SK-N-SH treated with all-trans-retinoic acid at 6 μM for 48 hours (cell line): ENCODE measurements at regions not wholly inside any gene's neighbourhood (a gene's known extent, or its start where the extent isn't known, plus 50 kb on each side); places are given as distances from the start of the nearest gene placed in this dataset.

Experiments used
- ATAC-seq: fragments of 200-7000 bp; cut with Tn5 transposase; 3 replicates; pipeline ENCODE4 v1.9.1; 2020; ENCODE audit warnings: mild to moderate bottlenecking, moderate library complexity
- CREB5 ChIP-seq: fragments of 250-450 bp; sonication (Bioruptor Pico); IDR thresholded peaks from 2 replicates; pipeline ENCODE4 v1.5.1; 2020; ENCODE audit warnings: low read depth, mild to moderate bottlenecking, moderate library complexity
- CSRNP3 ChIP-seq: fragments of 250-450 bp; sonication (Bioruptor Pico); IDR thresholded peaks from 2 replicates; pipeline ENCODE4 v1.5.1; 2021; ENCODE audit warnings: mild to moderate bottlenecking, moderate library complexity
- GLIS3 ChIP-seq: fragments of 250-450 bp; sonication (Bioruptor Pico); IDR thresholded peaks from 2 replicates; pipeline ENCODE4 v1.5.0; 2020; ENCODE audit warnings: mild to moderate bottlenecking, moderate library complexity
- ISL1 ChIP-seq: fragments of 250-450 bp; sonication (Bioruptor Pico); IDR thresholded peaks from 2 replicates; pipeline ENCODE4 v2.1.2; 2022; ENCODE audit warnings: mild to moderate bottlenecking, moderate library complexity
- PATZ1 ChIP-seq: fragments of 250-450 bp; sonication (Bioruptor Pico); IDR thresholded peaks from 2 replicates; pipeline ENCODE4 v1.8.0; 2020; ENCODE audit warnings: mild to moderate bottlenecking, moderate library complexity, borderline replicate concordance
- POU6F1 ChIP-seq: fragments of 250-450 bp; sonication (Bioruptor Pico); IDR thresholded peaks from 2 replicates; pipeline ENCODE4 v1.8.0; 2021; ENCODE audit warnings: low read depth, mild to moderate bottlenecking, moderate library complexity, borderline replicate concordance
- RARB ChIP-seq: fragments of 250-450 bp; sonication (Bioruptor Pico); IDR thresholded peaks from 2 replicates; pipeline ENCODE4 v1.8.0; 2021; ENCODE audit warnings: mild to moderate bottlenecking, moderate library complexity
- SNAI2 ChIP-seq: fragments of 250-450 bp; sonication (Bioruptor Pico); IDR thresholded peaks from 2 replicates; pipeline ENCODE4 v1.5.0; 2020; ENCODE audit warnings: mild to moderate bottlenecking, moderate library complexity
- TOX ChIP-seq: fragments of 250-450 bp; sonication (Bioruptor Pico); IDR thresholded peaks from 2 replicates; pipeline ENCODE4 v1.8.0; 2021; ENCODE audit warnings: mild to moderate bottlenecking, moderate library complexity, borderline replicate concordance
- TSHZ2 ChIP-seq: fragments of 250-450 bp; sonication (Bioruptor Pico); IDR thresholded peaks from 2 replicates; pipeline ENCODE4 v1.5.0; 2020; ENCODE audit warnings: mild to moderate bottlenecking, moderate library complexity
- ZC3H10 ChIP-seq: fragments of 250-450 bp; sonication (Bioruptor Pico); IDR thresholded peaks from 2 replicates; pipeline ENCODE4 v1.5.1; 2021; ENCODE audit warnings: mild to moderate bottlenecking, moderate library complexity
- ZFP3 ChIP-seq: fragments of 250-450 bp; sonication (Bioruptor Pico); IDR thresholded peaks from 2 replicates; pipeline ENCODE4 v1.5.0; 2020; ENCODE audit warnings: mild to moderate bottlenecking, moderate library complexity
- ZNF70 ChIP-seq: fragments of 450-650 bp; formaldehyde crosslinking; IDR thresholded peaks from 2 replicates; pipeline ENCODE4 v1.5.0; 2020; ENCODE audit warnings: mild to moderate bottlenecking, moderate library complexity
- ZNF8 ChIP-seq: fragments of 450-650 bp; formaldehyde crosslinking; IDR thresholded peaks from 2 replicates; pipeline ENCODE4 v1.5.0; 2020; ENCODE audit warnings: mild to moderate bottlenecking, moderate library complexity

GRCh38 chr21:41068496-41068895 lies 99.5 kb upstream of the BACE2 start:
- no peak for ATAC-seq
- TF ChIP-seq ZFP3 (CRISPR knock-in tag) (no peak), CREB5 (no peak), PATZ1 (CRISPR knock-in tag) (no peak), ZNF8 (no peak), GLIS3 (CRISPR knock-in tag) (no peak), ZC3H10 (CRISPR knock-in tag) (no peak), POU6F1 (CRISPR knock-in tag) (no peak)

- no peak for TF ChIP-seq ISL1 (CRISPR knock-in tag)
- TF ChIP-seq ZC3H10 (CRISPR knock-in tag) = no peak
- TF ChIP-seq ZNF70 (CRISPR knock-in tag) = no peak
- TF ChIP-seq POU6F1 (CRISPR knock-in tag) = no peak
- no peak for TF ChIP-seq ZNF8
- no peak for TF ChIP-seq TOX (CRISPR knock-in tag)
- TF ChIP-seq CSRNP3 (CRISPR knock-in tag) = no peak
- 0 out of 2 replicates have a peak, but pooled peaks have one; percentile 55 for TF ChIP-seq SNAI2 (CRISPR knock-in tag)
- ATAC-seq = no peak; the same call in 2 of the 3 replicates
Measured at GRCh38 chr21:41068967-41069642, 98.9 kb upstream of the BACE2 start.

- TF ChIP-seq TSHZ2 (CRISPR knock-in tag) = no peak
- TF ChIP-seq RARB (CRISPR knock-in tag) = no peak
- TF ChIP-seq, all 23 proteins: peak for 0
- ATAC-seq = no peak
Measured at GRCh38 chr21:41070284-41070683, 97.7 kb upstream of the BACE2 start.
